ENCODE measurements at regions not wholly inside any gene's neighbourhood (a gene's known extent, or its start where the extent isn't known, plus 50 kb on each side); places are given as distances from the start of the nearest gene placed in this dataset.

DNA sequence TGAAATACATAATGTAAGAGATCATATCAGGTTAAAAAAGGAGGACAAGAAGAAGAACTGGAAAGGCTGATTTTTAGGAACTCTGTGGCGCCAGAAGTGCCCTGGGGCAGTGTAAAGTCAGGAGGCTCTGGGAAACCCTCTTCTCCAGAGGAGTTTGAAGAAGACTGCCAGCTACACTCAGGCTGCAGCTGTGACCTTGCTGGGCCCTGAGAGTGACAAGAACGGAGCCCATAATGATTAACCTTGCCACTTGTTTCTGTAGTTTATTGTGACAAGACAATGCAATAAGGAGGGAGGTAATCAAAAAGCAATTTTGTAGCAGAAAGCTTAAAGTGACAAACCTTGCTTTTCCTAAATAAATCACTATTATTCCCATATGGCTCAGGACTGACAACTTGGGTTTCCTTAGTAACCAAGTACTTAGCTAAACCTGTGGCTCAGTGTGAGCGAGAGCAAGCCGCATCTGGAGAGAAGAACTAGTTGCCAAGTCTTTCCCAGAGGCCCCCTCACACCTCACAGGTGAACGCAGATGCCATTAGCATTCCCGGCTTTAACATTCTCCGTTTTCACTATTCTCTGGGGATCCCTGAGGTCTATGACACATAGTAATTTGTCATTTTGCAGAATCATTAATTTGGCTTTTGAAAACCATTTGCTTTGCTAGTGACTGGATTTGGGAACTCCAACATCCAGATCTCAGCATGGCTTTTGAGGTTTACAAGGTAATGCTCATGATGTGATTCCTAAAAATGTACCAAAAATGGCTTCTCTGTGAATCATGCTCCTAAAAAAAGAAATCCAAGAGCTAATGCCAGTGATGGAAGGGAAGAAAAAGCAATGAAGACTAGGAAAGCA, 115.9 kb downstream of the OMA1 start:
- no peak for DNase-seq (ENCODE audit: low spot score)

DNA sequence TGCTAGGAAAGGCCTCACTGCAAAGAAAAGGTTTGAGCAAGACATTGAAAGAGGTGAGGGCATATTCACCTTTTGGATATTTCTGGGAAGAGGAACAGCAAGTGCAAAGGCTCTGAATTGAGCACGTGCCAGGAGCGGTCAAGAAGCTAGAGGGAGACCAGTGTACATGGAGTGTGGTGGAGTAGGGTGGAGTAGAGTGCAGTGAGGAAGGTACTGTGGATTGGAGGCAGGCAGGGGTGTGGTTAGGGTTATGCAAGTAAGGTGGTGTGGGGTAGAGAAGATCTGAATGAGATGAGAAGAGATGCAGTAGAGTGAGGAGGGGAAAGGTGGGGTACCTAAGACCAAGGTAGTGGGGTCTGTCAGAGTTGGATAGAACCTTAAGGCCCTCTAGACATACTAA, 119.6 kb downstream of the OMA1 start:
- DNase-seq (ENCODE audit: low spot score): no peak

DNA sequence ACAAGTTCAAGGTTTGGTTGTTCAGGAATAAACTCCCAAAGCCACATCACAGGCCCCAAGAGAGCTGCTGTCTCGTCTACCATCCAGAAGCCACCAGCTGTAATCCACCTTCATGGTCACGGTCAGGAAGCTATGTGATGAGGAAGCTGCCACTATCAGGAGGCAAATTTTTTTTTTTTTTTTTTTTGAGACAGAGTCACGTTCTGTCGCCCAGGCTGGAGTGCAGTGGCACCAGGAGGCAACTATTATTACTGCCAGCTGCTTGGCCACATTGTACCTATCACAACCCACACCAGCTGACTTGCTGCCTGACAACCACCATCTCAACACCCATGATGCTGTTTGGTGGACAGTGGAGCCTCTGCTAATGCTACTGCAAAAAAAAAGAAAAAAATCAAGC, 124.1 kb downstream of the OMA1 start:
- DNase-seq (ENCODE audit: low spot score): no peak

DNA sequence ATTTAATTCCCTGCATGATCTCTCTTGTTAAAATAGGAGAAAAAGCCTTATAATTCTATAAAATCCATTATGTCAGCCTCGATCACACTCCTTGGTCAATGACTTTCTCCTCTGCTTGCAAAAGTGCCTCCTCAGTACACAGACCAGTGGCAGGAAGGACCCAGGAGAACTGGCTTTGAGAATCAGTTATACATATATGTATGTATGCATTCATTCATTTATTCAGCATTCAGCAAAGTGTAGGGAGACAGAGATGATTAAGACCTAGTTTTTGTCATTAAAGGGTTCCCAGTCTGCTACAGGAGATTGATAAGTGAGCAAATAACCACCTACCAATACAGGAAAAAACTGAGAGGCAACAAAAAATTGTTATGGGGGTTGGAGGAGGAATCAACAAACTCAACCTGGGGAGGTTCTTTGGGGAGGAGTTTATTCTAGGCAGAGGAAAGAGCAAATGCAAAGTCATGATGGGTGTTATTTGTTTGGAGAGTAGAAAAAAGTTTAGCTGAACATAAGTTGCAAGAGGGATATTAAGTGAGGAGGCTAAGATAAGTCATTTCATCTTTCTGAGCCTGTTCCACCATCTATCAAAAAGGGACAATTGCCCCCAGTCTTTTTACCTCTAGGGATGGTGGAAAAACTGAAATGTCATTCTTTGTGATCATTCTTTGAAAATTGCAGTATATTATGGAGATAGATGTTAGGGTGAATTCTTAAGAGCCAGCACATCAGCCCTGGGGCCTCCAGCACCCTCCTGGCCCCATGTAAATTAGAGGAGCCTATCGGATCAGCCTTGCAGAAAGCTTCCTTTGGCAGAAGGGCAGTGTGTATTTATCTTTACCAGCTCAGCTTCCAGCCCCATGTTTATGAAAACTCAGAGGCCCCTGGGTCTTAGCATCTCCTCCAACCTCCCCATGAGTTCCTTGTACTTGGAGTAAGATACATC, 128.0 kb downstream of the OMA1 start:
- DNase-seq (ENCODE audit: low spot score): no peak

DNA sequence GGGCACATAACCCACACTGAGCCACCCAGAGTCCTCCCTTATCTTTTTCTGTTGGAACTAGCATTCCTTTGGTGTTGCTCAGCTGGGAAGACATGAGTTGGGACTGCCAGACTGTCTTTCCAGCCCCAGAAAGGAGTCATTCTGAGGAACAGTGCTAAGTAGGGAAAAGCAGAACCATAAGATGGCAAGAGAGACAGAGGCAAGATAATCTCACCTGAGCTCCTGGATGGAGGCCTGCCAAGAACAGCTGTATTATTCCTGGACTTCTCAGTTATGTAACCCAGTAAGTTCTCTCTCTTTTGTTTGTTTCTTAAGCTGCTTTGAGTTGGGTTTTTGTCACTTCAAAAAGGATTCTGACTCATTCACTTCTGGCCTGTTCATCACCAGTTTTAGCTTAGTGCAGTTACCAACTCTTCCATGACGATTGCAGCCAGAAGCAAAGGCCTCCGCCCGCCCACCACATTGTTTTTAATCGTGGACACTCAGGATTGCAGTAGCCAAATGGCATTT, 134.4 kb downstream of the OMA1 start:
- DNase-seq (ENCODE audit: low spot score): no peak

DNA sequence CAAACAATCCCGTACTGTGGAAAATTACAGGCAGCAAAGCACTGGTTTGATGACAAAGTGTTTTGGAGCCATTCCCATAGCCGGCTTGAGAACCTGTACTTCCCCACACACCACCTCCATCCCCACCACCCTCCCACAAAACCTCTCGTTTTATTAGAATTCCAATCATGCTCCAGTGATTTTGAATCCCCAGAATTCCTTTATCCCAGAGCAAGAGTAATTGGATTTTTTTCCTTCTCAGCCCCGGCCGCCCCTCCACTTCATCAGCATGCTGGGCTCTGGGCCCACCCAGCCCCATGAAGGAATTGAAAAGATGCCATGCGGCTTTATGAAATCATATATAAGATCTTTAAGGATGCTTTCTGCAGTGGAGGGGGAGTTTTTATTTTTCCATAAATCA, 136.6 kb downstream of the OMA1 start:
- no peak for DNase-seq (ENCODE audit: low spot score)

DNA sequence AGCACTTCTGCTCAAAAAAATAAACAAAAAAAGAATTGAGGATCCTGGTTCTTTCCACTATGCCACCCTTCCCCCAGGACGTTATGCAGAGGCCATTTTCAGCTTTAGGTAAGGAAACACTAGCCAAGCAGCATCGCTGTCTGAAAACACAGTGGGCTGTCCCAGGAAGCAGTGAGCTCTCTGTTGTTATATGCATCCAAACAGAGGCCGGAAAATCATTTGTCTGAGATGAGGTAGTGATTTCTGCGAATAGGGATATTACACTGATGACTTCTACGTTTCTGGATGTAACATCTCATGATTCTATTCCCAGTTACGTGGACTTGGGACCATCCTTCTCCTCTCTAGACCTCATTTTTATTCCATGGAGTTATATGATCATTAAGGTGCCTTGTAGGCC, 137.2 kb downstream of the OMA1 start:
- DNase-seq (ENCODE audit: low spot score): no peak

DNA sequence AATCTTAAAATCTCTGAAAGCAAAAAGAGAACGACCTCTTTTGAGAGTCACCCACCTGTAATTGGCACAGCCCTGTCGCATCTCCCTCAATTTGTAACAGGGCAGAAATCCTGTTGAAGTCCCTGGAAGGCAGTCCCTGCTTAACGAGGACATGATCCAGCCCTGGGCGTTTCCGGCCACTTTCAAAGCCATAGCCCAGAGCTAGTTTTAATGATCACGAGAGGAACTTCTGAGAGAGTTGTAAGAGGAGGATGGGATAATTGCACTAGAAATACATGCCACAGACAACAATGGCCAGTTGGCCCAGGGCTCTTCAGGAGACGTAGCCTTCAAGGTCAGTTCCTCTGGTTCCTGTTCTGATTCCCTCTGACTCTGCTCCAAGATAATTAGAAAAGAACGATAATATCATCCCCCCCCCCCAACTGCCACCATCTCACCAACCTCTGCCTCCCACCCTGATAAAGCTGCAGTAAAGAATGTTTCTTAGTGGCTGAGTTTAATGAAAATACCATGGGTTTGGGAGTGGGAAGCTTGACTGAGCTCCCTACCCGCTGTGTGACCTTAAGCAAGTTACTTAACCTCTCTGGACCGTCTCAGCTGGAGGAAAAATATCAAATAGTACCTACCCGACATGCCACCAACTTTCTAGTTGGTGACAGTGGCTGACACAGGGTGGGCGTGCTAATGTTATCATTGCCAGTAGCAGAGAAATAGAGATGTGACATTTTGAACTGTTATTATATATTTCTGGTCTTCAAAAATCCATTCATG, 140.0 kb downstream of the OMA1 start:
- DNase-seq (ENCODE audit: low spot score): no peak

DNA sequence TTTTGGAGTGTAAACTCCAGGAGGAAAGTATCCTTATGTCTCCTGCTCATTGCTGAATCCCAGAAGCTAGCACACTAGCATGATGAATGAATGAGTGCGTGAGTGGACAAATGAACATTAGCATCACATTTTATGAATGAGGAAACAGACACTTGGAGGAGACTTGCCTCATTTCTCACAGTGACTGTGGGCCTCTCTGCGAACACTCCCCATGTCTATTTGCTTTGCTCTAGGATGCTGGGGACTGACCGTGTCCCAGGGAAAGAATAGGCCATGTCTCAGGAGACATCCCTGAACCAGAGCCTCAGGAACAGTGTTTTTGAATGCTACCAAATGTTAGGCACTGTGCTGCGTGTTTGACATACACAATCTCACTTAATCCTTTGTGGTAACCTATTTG, 140.9 kb downstream of the OMA1 start:
- DNase-seq (ENCODE audit: low spot score): no peak

DNA sequence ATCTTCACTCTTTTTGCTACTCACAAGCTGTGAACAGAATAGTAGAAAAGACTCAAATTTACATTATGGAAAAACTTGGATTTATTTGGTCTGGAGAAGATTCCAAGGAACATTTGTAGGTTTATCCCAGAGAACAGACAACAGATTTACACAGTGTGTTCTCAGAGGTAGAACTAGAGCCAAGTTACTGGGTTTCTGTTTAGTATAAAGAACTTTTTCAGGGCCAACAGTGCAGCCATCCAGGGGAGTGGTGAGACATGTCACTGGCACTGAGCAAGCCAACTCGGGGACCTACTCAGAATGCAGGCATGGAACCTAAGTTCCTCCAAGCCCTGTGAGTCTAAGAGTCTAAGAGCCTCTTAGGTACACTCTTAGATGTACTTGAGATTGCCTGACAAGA, 142.6 kb downstream of the OMA1 start:
- no peak for DNase-seq (ENCODE audit: low spot score)

DNA sequence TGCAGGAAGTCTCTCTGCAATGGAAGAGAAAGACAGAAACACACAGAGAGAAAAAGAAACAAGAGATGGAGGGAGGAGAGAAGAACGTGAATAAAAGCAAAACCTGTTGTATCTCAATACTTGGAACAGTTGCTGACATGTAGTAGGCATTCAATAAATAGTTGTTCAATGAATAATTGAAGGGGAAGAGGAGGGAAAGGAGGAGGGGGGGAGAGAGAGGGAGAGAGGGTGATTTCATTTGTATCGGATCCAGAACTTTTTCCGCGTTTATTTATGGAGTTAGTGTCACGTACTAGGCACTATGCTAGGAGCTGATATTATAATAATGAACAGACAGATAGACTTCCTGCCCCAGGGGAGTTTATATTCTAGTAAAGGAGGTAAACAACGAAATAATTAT, 144.1 kb downstream of the OMA1 start:
- DNase-seq (ENCODE audit: low spot score): no peak

DNA sequence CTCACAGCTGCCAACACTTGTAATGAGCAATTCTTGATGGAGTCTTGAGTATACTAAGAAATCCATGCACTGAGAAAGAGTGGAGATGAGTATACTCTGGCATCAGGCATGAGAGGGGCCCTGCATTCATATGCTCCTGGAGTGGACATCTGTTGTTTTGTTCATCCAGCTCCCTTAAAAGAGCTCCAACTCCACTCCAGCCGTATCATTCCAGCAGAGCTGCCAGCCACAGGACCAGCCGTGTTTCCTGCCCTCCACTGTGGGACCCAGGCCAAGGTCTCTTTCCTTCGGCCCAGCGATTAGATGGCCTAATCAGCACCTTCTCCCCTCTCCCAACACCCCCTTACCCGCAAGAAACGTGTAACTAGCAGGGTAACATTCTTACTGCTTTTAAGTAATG, 144.5 kb downstream of the OMA1 start:
- no peak for DNase-seq (ENCODE audit: low spot score)

DNA sequence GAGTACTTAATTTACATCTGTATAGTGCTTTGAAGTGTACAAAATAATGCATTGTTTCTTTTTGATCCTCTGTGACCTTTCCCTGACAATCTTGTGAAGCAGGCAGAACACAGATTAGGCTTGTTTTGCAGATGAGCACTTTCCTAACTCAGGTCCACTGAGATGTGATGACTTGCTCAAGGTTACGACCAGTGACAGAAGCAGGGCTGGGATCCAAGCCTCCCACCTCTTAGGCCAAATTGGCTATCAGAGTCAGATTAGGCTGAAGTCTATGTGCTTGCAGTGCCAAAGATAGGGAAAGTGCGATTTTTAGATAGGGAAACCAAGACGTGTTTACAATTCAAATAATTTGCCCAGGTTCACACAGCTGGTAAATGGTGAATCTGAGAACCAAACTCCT, 147.3 kb downstream of the OMA1 start:
- DNase-seq (ENCODE audit: low spot score): no peak

DNA sequence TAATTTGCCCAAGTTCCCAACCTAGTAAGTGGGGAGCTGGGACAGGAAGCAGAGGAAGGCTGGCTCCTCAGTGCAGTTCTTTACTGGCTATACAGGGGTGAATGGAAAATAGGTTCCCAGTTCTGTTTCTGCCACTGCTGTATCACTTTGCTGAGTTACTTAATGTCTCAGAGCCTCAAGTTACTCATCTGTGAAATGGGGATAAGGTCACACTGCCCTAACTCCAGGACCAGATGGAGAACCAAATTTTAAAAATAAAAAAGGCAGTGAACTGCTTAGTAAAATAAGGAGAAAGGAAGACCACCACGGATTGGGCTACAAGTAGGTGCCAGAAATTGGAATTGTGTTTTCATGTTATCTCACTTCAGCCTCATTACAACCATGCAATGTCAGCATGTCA, 147.8 kb downstream of the OMA1 start:
- DNase-seq (ENCODE audit: low spot score): no peak

DNA sequence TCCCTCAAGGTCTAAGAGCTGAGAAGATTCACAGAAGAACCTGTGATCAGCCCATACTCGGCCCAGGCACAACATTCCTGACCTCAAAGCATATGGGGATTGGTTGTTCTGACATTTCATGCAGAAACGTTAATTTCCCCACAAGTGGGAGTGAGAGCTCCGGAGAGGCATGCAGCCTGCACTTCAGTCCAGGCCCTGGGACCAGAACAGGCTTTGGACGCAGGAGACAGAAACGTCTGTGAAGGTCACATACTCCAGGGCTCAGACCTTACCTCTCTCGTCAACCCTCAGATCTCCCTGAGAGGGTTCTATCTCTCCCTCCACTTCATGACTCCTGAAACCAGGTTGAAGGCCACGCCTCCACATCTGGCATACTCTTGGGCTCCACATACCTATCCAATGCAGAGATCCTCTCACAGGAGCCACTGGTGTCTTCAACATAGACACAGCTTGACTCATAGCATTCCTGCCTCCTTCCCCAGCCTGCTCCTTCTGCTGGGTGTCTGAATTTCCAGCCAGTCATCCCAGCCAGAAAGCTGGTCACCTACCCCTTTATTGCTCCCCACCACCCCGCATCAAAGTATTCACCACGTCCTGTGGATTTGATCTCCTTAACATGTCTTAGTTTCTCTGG, 149.2 kb downstream of the OMA1 start:
- no peak for DNase-seq (ENCODE audit: low spot score)

DNA sequence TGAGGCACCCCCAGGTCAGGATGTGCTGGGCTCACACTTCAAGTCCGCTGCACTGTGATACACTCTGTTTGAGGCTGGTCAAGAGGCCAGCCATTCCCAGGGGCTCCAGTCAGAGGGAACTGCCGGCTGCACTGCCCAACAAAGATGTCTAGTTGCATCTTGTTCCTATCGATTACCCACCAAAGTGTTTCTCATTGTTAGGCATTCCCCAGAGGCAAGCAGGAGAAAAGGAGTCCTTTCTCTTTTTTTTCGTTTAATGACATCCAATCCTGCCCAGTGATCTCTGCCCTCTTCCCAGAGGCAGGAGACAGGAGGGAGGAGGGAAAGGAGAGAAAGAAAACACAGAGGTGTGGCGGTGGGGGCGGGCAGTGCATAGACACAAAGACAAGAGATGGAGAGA, 150.4 kb downstream of the OMA1 start:
- DNase-seq (ENCODE audit: low spot score): no peak

DNA sequence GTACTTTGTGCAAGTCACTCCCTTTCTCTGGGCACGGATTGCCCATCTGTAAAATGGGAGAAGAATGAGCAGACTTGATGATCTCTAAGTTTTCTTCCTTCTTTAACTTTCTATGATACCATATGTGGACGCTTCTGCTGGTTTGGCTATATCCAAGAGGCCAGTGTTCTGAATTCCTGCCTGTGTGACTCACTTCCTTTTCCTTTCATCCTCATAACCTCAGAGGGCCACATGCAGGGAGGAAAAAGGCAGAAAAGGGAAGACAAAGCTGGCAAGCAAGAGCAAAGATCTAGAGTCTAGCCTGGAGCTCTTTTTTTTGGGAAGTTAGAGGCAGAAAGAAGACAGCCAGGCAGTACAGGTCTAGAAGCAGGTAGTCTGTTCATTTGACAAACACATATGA, 151.2 kb downstream of the OMA1 start:
- DNase-seq (ENCODE audit: low spot score): no peak

DNA sequence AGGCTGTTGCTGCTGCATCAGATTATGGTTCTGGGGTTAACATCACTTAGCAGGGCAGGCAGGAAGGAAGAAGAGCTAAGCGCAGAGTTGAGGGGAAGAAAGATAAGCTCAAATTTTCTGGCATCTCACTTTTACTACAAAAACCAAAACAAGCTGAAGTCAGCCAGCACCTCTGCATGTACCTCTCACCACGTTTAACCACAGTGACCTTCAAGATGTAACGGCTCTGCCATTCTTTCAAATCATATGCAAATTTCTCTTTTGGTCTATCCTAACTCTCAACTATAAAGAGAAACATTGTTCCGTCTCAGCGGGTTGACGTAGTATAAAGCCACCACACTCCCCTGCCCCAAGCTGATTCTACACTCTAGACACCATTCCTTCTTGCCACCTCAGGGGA, 154.4 kb downstream of the OMA1 start:
- no peak for DNase-seq (ENCODE audit: low spot score)

DNA sequence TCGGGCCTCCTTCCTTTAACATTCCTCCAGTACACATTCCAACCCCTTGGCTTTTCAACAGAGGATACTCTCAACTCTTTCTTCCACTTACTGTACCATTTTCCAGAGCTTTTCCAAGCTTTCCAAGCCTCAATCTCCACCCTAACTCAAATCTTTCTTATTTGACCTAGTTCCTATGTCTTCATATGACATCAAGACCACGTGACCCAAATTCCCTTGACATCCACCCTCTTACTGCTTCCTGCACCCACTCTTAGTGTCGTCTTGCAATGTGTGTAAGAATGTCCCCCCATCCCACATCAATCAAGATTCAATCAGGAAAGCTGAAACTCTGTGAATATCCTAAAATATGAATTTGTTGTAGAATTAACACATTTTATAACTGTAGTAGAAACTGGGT, 155.0 kb downstream of the OMA1 start:
- no peak for DNase-seq (ENCODE audit: low spot score)

DNA sequence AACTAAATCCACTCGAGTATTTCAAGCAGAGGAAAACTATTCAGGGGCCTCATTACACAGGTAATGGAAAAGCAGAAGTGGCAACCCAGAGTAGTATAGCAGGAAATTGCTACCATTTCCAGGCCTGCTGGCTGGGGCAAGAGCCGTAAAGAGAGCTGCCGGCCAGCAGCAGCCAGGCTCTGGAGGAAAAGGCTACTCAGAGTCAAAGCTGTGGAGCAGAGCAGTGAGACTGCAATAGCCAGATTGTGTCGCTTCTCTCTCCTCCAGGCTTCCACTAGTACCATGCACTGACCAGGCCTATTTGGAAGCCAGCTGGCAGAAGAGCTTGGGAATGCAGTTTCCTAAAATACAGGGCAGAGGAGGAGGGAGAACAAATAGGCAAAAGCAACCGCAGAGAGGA, 155.5 kb downstream of the OMA1 start:
- DNase-seq (ENCODE audit: low spot score): no peak

DNA sequence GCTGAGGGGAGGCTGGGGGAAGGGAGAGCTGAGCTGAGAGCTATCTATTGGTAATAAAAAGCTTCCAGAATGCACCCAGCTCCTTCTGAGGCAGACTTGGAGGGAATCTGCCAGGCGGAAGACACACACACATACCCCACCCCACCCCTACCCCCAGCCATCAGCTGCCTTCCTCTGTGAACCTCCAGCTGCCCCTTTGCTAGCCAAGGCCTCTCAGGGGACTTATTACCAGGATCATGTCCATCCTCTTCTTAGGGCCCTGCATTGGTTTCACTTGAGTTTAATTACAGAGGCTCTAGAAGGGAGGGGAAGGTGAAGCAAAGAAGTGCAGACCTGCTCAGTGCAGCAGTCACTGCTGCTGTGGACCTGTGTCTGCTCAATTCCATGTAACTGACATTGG, 156.4 kb downstream of the OMA1 start:
- DNase-seq (ENCODE audit: low spot score): no peak

DNA sequence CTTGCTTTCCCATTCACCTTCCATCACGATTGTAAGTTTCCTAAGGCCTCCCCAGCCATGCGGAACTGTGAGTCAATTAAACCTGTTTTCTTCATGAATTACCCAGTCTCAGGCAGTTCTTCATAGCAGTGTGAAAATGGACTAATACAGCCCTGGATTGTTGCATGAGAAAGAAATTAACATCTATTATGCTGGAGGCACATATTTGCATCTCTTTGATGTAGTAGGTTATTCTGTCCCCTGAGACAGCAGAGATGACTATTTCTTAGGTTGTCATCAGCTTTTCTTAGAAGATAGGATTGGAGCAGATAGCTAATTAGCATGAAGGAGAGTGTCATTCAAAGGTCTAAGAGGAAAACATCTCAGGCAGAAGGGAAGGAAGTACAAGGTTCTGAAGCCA, 166.2 kb downstream of the OMA1 start:
- no peak for DNase-seq (ENCODE audit: low spot score)

All from mucosa of gallbladder (tissue), 1 donor.